NT2/D1 (cell line): ENCODE measurements at regions not wholly inside any gene's neighbourhood (a gene's known extent, or its start where the extent isn't known, plus 50 kb on each side); places are given as distances from the start of the nearest gene placed in this dataset.
"Not testable (repeated sequence)": the region's sequence is repeated elsewhere in the genome, so short reads cannot be mapped to it uniquely, and the experiment has no call there.

Experiments used
- DNase-seq: peaks from one replicate; pipeline ENCODE4 v3.0.0-alpha.2; 2011; ENCODE audit warnings: low read depth, low spot score
- H3K27me3 ChIP-seq: 2 replicates; pipeline ENCODE4 v1.6.0; 2011; ENCODE audit warnings: mild to moderate bottlenecking; ENCODE audit not compliant: insufficient read length, insufficient read depth
- H3K36me3 ChIP-seq: 2 replicates; pipeline ENCODE4 v1.6.1; 2011; ENCODE audit warnings: mild to moderate bottlenecking, low read length, mixed read lengths; ENCODE audit not compliant: insufficient read depth, insufficient read length
- H3K4me1 ChIP-seq: 2 replicates; pipeline ENCODE4 v1.5.1; 2011; ENCODE audit not compliant: insufficient read depth, insufficient read length
- H3K4me3 ChIP-seq: 2 replicates; pipeline ENCODE4 v1.5.1; 2011; ENCODE audit warnings: low read depth; ENCODE audit not compliant: insufficient read length
- H3K9ac ChIP-seq: 2 replicates; pipeline ENCODE4 v1.6.0; 2011; ENCODE audit warnings: low read depth; ENCODE audit not compliant: insufficient read length
- H3K9me3 ChIP-seq: 2 replicates; pipeline ENCODE4 v1.5.1; 2011; ENCODE audit warnings: mild to moderate bottlenecking, low read length; ENCODE audit not compliant: insufficient read depth
- SUZ12 ChIP-seq: IDR thresholded peaks from 2 replicates; pipeline ENCODE4 v1.6.1; 2011; ENCODE audit not compliant: insufficient read length, insufficient read depth; ENCODE audit errors: extremely low read depth
- YY1 ChIP-seq: IDR thresholded peaks from 2 replicates; pipeline ENCODE4 v1.6.1; 2011; ENCODE audit not compliant: insufficient read length, insufficient read depth
- ZNF274 ChIP-seq: IDR thresholded peaks from 2 replicates; pipeline ENCODE4 v1.6.1; 2011; ENCODE audit warnings: mild to moderate bottlenecking, low read depth, low read length

GRCh38 chr3:147333098-147333497, 73.2 kb downstream of the ZIC4 start:
- Histone ChIP-seq H3K9me3 (no peaks in the 10 kb centered on the region), H3K4me1 (no peaks in the 10 kb centered on the region), H3K9ac (no peak overlapping the region), H3K36me3 (no peaks in the 10 kb centered on the region), H3K4me3 (no peak overlapping the region), H3K27me3 (peaks cover 61% of the 10 kb centered on the region)
- TF ChIP-seq YY1 (no peak), SUZ12 (no peak), ZNF274 (no peak)
- no peak for DNase-seq

GRCh38 chr3:147328711-147329110, 77.6 kb downstream of the ZIC4 start:
- TF ChIP-seq SUZ12 (no peak), ZNF274 (no peak), YY1 (no peak)
- Histone ChIP-seq H3K36me3 (no peaks in the 10 kb centered on the region), H3K4me1 (no peaks in the 10 kb centered on the region), H3K27me3 (peaks cover 21% of the 10 kb centered on the region), H3K9ac (no peak overlapping the region), H3K4me3 (no peak overlapping the region), H3K9me3 (no peaks in the 10 kb centered on the region)
- DNase-seq, result no peak

DNA sequence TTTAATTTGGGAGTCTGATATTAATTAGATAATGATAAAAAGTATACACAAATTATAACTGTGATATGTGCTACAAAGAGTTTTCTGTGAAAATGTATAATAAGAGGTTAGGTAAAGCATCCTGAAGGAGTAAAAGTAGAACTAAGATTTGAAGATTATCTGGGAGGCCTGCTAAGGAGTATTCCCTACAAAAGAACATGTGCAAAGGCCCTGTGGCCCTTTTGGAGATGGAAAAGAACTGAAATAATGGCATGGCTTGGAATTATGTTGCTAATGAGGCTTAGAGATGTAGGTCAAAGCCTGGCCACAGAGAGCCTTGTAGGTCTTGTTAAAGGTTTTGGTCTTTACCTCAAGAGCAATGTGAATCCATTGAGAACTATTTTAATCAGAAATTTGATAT, 82.0 kb downstream of the ZIC4 start:
- H3K27me3 ChIP-seq, result no peaks in the 10 kb centered on the region
- H3K9ac ChIP-seq, result no peak overlapping the region
- no peak for DNase-seq
- H3K4me3 ChIP-seq, result no peak overlapping the region
- no peak for TF ChIP-seq YY1
- no peak for TF ChIP-seq SUZ12
- TF ChIP-seq ZNF274, result no peak
- no peaks in the 10 kb centered on the region for H3K4me1 ChIP-seq
- no peaks in the 10 kb centered on the region for H3K36me3 ChIP-seq
- no peaks in the 10 kb centered on the region for H3K9me3 ChIP-seq

GRCh38 chr3:147318900-147319299, 87.4 kb downstream of the ZIC4 start:
- DNase-seq, result no peak
- Histone ChIP-seq H3K4me3 (no peak overlapping the region), H3K9ac (no peak overlapping the region), H3K27me3 (no peaks in the 10 kb centered on the region), H3K9me3 (no peaks in the 10 kb centered on the region), H3K4me1 (no peaks in the 10 kb centered on the region), H3K36me3 (no peaks in the 10 kb centered on the region)
- TF ChIP-seq YY1 (no peak), SUZ12 (no peak), ZNF274 (no peak)

DNA sequence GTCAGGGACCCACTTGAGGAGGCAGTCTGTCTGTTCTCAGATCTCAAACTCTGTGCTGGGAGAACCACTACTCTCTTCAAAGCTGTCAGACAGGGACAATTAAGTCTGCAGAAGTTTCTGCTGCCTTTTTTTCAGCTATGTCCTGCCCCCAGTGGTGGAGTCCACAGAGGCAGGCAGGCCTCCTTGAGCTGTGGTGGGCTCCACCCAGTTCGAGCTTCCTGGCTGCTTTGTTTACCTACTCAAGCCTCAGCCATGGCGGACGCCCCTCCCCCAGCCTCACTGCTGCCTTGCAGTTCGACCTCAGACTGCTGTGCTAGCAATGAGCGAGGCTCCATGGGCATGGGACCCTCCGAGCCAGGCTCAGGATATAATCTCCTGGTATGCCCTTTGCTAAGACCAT, 89.3 kb downstream of the ZIC4 start:
- H3K9ac ChIP-seq, H3K4me1 ChIP-seq, H3K27me3 ChIP-seq, H3K4me3 ChIP-seq, H3K9me3 ChIP-seq, DNase-seq, H3K36me3 ChIP-seq: not testable (repeated sequence)

- Histone ChIP-seq H3K36me3 (no peaks in the 10 kb centered on the region), H3K9ac (no peak overlapping the region), H3K27me3 (no peaks in the 10 kb centered on the region), H3K4me1 (no peaks in the 10 kb centered on the region), H3K4me3 (no peak overlapping the region), H3K9me3 (no peaks in the 10 kb centered on the region)
- TF ChIP-seq ZNF274 (no peak), SUZ12 (no peak), YY1 (no peak)
- no peak for DNase-seq
Measured at GRCh38 chr3:147313513-147313912, 92.8 kb downstream of the ZIC4 start.

DNA sequence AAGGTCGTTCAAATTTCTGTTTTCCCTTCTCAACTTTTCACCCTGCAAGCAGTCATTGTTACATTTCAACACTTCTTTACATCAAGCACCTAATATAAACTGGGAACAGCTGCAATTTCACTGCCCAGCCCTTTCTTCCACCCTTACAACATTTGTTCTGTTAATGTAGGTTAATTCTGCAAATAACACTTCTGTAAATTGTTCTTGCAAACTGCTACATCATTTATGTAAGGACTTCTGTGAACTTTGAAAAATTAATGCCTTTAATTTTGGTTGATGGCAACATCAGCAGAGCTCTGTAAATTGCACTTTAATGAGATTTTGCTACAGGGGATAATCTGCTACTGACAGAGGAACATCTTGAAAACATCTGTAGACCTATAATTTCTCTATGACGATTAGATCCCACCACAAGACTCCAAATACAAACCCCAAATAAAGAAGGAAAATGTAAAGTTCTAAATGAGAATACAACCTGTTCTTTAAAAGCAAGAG, 93.5 kb downstream of the ZIC4 start:
- H3K9me3 ChIP-seq, result no peaks in the 10 kb centered on the region
- H3K27me3 ChIP-seq, result no peaks in the 10 kb centered on the region
- no peak overlapping the region for H3K4me3 ChIP-seq
- H3K9ac ChIP-seq, result no peak overlapping the region
- H3K36me3 ChIP-seq, result no peaks in the 10 kb centered on the region
- no peaks in the 10 kb centered on the region for H3K4me1 ChIP-seq
- TF ChIP-seq ZNF274, result no peak
- TF ChIP-seq SUZ12, result no peak
- TF ChIP-seq YY1, result no peak
- DNase-seq, result no peak

DNA sequence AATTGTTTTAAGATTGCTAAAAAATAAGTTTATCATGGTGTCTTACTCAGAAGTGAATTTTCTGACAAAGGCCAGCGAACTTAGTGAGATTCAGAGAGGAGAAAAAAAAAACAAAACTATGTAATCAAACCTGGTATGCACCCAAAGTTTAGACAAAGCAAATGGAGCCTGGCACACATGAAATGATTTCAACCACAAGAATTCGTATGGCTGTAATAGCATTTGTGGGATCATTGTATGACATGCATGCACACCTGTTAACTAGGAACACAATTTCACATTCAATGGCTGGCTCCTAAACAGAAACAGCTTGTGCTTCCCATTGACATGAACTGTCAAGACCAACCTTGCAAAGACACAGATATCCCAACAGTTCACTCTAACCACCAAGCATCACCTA, 94.6 kb downstream of the ZIC4 start:
- Histone ChIP-seq H3K36me3 (no peaks in the 10 kb centered on the region), H3K4me1 (no peaks in the 10 kb centered on the region), H3K9me3 (no peaks in the 10 kb centered on the region), H3K27me3 (no peaks in the 10 kb centered on the region), H3K9ac (no peak overlapping the region), H3K4me3 (no peak overlapping the region)
- DNase-seq, result no peak
- TF ChIP-seq SUZ12 (no peak), YY1 (no peak), ZNF274 (no peak)
